ENCODE measurements at regions not wholly inside any gene's neighbourhood (a gene's known extent, or its start where the extent isn't known, plus 50 kb on each side); places are given as distances from the start of the nearest gene placed in this dataset.

- no peaks in the 10 kb centered on the region for H3F3A ChIP-seq (ENCODE audit: insufficient read depth, low read length)
- no peaks in the 10 kb centered on the region for H3K79me2 ChIP-seq (ENCODE audit: insufficient read depth, low read length)
- H3K9ac ChIP-seq (ENCODE audit: low read length): no peak overlapping the region
- H3K4me3 ChIP-seq (ENCODE audit: low read depth, low read length, poor library complexity, severe bottlenecking): no peak overlapping the region
- H3K27ac ChIP-seq (ENCODE audit: low read depth, low read length, poor library complexity, severe bottlenecking): no peak overlapping the region
- H4K20me1 ChIP-seq (ENCODE audit: insufficient read depth, low read length): no peaks in the 10 kb centered on the region
- no peaks in the 10 kb centered on the region for H3K4me1 ChIP-seq (ENCODE audit: insufficient read depth, low read length, severe bottlenecking)
- no peak overlapping the region for H3K4me2 ChIP-seq (ENCODE audit: low read length)
- H2AFZ ChIP-seq (ENCODE audit: low read length): no peak overlapping the region
- H3K9me3 ChIP-seq (ENCODE audit: low read length): no peaks in the 10 kb centered on the region
- no peaks in the 10 kb centered on the region for H3K36me3 ChIP-seq (ENCODE audit: insufficient read depth, low read length)
- H3K9me2 ChIP-seq (ENCODE audit: low read depth, low read length): no peaks in the 10 kb centered on the region
- no peaks in the 10 kb centered on the region for H3K27me3 ChIP-seq (ENCODE audit: insufficient read depth, low read length)
- TF ChIP-seq CTCF (IDR thresholded peaks at IDR 0.05; ENCODE audit: low read length) (no peak), EZH2 (IDR thresholded peaks at IDR 0.05; ENCODE audit: borderline replicate concordance, low read length) (no peak)
Measured at GRCh38 chr5:7983433-7983832, 114.5 kb downstream of the MTRR start.

GRCh38 chr5:7991125-7991821 lies 122.3 kb downstream of the MTRR start:
- H3K27ac ChIP-seq (ENCODE audit: low read depth, low read length, poor library complexity, severe bottlenecking): no peak overlapping the region
- H3K36me3 ChIP-seq (ENCODE audit: insufficient read depth, low read length): no peaks in the 10 kb centered on the region
- no peaks in the 10 kb centered on the region for H3F3A ChIP-seq (ENCODE audit: insufficient read depth, low read length)
- no peaks in the 10 kb centered on the region for H3K27me3 ChIP-seq (ENCODE audit: insufficient read depth, low read length)
- H3K9me2 ChIP-seq (ENCODE audit: low read depth, low read length): no peaks in the 10 kb centered on the region
- H3K4me1 ChIP-seq (ENCODE audit: insufficient read depth, low read length, severe bottlenecking): no peaks in the 10 kb centered on the region
- H2AFZ ChIP-seq (ENCODE audit: low read length): no peak overlapping the region
- H3K9me3 ChIP-seq (ENCODE audit: low read length): no peaks in the 10 kb centered on the region
- H3K9ac ChIP-seq (ENCODE audit: low read length): no peak overlapping the region
- no peak overlapping the region for H3K4me2 ChIP-seq (ENCODE audit: low read length)
- TF ChIP-seq CTCF (IDR thresholded peaks at IDR 0.05; ENCODE audit: low read length) (no peak), EZH2 (IDR thresholded peaks at IDR 0.05; ENCODE audit: borderline replicate concordance, low read length) (no peak)
- no peak overlapping the region for H3K4me3 ChIP-seq (ENCODE audit: low read depth, low read length, poor library complexity, severe bottlenecking)
- H4K20me1 ChIP-seq (ENCODE audit: insufficient read depth, low read length): no peaks in the 10 kb centered on the region
- no peaks in the 10 kb centered on the region for H3K79me2 ChIP-seq (ENCODE audit: insufficient read depth, low read length)

GRCh38 chr5:7995688-7996294 lies 126.8 kb downstream of the MTRR start:
- Histone ChIP-seq H3F3A (ENCODE audit: insufficient read depth, low read length) (no peaks in the 10 kb centered on the region), H3K9me2 (ENCODE audit: low read depth, low read length) (no peaks in the 10 kb centered on the region), H3K79me2 (ENCODE audit: insufficient read depth, low read length) (no peaks in the 10 kb centered on the region), H3K4me3 (ENCODE audit: low read depth, low read length, poor library complexity, severe bottlenecking) (no peak overlapping the region), H3K36me3 (ENCODE audit: insufficient read depth, low read length) (no peaks in the 10 kb centered on the region), H4K20me1 (ENCODE audit: insufficient read depth, low read length) (no peaks in the 10 kb centered on the region), H3K9ac (ENCODE audit: low read length) (no peak overlapping the region), H3K4me2 (ENCODE audit: low read length) (no peak overlapping the region), H3K27ac (ENCODE audit: low read depth, low read length, poor library complexity, severe bottlenecking) (no peak overlapping the region), H3K4me1 (ENCODE audit: insufficient read depth, low read length, severe bottlenecking) (no peaks in the 10 kb centered on the region), H3K9me3 (ENCODE audit: low read length) (no peaks in the 10 kb centered on the region), H3K27me3 (ENCODE audit: insufficient read depth, low read length) (no peaks in the 10 kb centered on the region), H2AFZ (ENCODE audit: low read length) (no peak overlapping the region)
- no peak for TF ChIP-seq CTCF (IDR thresholded peaks at IDR 0.05; ENCODE audit: low read length)
- TF ChIP-seq EZH2 (IDR thresholded peaks at IDR 0.05; ENCODE audit: borderline replicate concordance, low read length): no peak

Measured in OCI-LY1 (cell line).